CMK (cell line): ENCODE measurements at regions not wholly inside any gene's neighbourhood (a gene's known extent, or its start where the extent isn't known, plus 50 kb on each side); places are given as distances from the start of the nearest gene placed in this dataset.
"Not testable (repeated sequence)": the region's sequence is repeated elsewhere in the genome, so short reads cannot be mapped to it uniquely, and the experiment has no call there.

ENCODE experiments used
- DNase-seq: peaks from one replicate; pipeline ENCODE4 v3.0.0-alpha.2; 2010; ENCODE audit warnings: low read depth

GRCh38 chr5:18553269-18553668, 919.0 kb downstream of the TAF11L14 start:
- DNase-seq: no peak

- no peak for DNase-seq
These were observed 926.3 kb downstream of the TAF11L14 start for GRCh38 chr5:18560602-18561001.

GRCh38 chr5:18563853-18564252, 929.6 kb downstream of the TAF11L14 start:
- DNase-seq: no peak

- no peak for DNase-seq
These were observed 932.4 kb downstream of the TAF11L14 start for GRCh38 chr5:18566671-18567070.

GRCh38 chr5:18576586-18576985, 942.3 kb downstream of the TAF11L14 start:
- DNase-seq: no peak

GRCh38 chr5:18601185-18601584, 966.9 kb downstream of the TAF11L14 start:
- no peak for DNase-seq

- DNase-seq: no peak
These were observed 968.1 kb downstream of the TAF11L14 start for GRCh38 chr5:18602402-18602801.

GRCh38 chr5:18605186-18605585, 970.9 kb downstream of the TAF11L14 start:
- no peak for DNase-seq

- DNase-seq: no peak
These were observed 973.3 kb downstream of the TAF11L14 start for GRCh38 chr5:18607570-18607969.

GRCh38 chr5:18617191-18617590, 982.9 kb downstream of the TAF11L14 start:
- DNase-seq: not testable (repeated sequence)

- DNase-seq: no peak
These were observed 996.3 kb downstream of the TAF11L14 start for GRCh38 chr5:18630458-18631045.

- no peak for DNase-seq
These were observed 1018.4 kb downstream of the TAF11L14 start for GRCh38 chr5:18652404-18653215.

GRCh38 chr5:18653216-18653752, 1019.0 kb downstream of the TAF11L14 start:
- DNase-seq: no peak

- no peak for DNase-seq
These were observed 1026.3 kb downstream of the TAF11L14 start for GRCh38 chr5:18660511-18660910.

GRCh38 chr5:18662231-18662630, 1028.0 kb downstream of the TAF11L14 start:
- DNase-seq: no peak

- not testable (repeated sequence) for DNase-seq
These were observed 1040.0 kb downstream of the TAF11L14 start for GRCh38 chr5:18674212-18674611.

GRCh38 chr5:18675041-18675440, 1040.8 kb downstream of the TAF11L14 start:
- DNase-seq: no peak

GRCh38 chr5:18686253-18686652, 1052.0 kb downstream of the TAF11L14 start:
- DNase-seq: no peak

- no peak for DNase-seq
These were observed 1053.2 kb downstream of the TAF11L14 start for GRCh38 chr5:18687429-18687828.

- no peak for DNase-seq
These were observed 1065.4 kb downstream of the TAF11L14 start for GRCh38 chr5:18699681-18700080.

GRCh38 chr5:18702821-18703220, 1068.6 kb downstream of the TAF11L14 start:
- DNase-seq: no peak

- DNase-seq: no peak
These were observed 1078.8 kb downstream of the TAF11L14 start for GRCh38 chr5:18712936-18713485.

GRCh38 chr5:18720002-18720401, 1085.7 kb downstream of the TAF11L14 start:
- no peak for DNase-seq
